HG03378 (cell line): ENCODE measurements at regions not wholly inside any gene's neighbourhood (a gene's known extent, or its start where the extent isn't known, plus 50 kb on each side); places are given as distances from the start of the nearest gene placed in this dataset.
"Not testable (repeated sequence)": the region's sequence is repeated elsewhere in the genome, so short reads cannot be mapped to it uniquely, and the experiment has no call there.

Source experiments
- ATAC-seq: cut with Tn5 transposase; IDR thresholded peaks from one replicate; pipeline ENCODE4 v1.9.1; 2021; ENCODE audit warnings: mild to moderate bottlenecking, moderate library complexity; ENCODE audit not compliant: unreplicated experiment

DNA sequence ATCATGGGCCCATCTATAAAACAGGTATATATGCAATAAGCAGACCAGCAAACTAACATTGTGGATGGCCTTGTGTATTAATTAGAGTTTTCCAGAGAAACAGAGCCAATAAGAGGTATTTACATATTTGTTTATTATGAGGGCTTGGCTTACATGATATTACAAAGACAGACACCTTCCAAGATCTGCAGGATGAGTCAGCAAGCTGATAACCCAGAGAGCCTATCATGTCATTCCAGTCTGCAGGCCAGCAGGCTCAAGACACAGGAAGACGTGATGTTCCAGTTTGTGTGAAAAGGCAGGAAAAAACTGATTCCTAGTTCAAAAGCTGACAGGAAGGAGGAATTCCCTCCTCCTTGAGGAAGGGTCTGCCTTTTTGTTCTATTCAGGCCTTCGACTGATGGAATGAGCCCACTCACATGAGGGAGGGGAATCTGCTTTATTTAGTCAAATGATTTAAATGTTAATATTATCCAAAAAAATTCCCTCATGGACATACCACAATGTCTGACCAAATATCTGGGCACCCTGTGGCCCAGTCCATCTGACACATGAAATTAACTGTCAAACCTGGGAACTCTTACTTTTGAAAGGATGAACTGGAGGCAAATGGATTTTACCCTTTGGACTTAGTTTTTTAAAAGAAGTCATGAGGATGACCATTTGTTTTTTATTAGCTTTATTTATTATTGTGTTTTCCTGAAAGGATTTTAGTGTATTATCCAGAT is 161.2 kb upstream of the CHD1 start:
- ATAC-seq: no peak

DNA sequence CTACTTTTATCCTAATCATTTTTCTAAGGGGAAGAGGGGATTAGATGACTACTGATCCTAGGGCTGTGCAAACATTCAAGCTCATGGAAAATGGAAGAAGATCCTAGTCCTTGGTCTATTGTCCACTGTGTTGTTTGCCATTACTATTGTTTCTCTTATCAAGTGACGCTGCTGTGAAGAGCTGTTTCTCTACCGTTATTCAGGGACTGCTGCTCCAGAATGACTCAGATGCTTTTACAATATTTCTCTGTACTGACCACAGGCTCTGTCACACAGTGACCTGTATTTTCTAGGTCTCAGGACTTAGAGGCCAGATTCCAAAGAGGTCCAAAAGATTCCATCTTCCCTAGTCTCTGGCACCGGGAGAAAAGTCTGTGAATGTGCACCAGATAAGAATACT is 159.5 kb upstream of the CHD1 start:
- ATAC-seq: no peak

DNA sequence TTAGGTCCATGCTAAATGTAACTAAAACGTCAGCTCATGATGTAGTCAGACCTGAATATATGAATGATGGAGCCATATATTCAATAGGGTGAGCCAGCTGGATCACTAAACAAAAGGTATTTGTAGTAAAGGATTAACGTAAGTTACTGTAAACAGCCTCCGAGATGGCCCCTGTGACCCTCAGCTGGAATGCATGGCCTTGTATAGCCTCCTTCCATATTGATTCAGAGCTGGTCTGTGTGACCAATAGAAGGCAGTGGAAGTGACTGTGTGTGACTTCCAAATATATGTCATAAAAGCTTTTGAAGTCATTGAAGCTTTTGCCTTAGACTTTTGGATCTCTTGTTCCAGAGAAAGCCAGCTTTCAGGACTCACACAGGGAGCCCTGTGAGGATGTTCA is 154.4 kb upstream of the CHD1 start:
- no peak for ATAC-seq

DNA sequence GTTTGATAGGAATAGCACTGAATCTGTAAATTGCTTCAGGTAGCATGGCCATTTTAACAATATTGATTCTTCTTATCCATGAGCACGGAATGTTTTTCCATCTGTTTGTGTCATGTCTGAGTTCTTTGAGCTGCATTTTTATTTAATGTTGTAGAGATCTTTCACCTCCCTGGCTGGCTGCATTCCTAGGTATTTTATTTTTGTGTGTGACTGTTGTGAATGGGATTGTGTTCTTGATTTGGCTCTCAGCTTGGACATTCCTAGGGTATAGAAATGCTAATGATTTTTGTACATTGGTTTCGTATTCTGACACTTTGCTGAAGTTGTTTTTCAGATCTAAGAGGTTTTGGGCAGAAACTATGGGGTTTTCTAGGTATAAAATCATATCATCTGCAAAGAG is 152.9 kb upstream of the CHD1 start:
- no peak for ATAC-seq

DNA sequence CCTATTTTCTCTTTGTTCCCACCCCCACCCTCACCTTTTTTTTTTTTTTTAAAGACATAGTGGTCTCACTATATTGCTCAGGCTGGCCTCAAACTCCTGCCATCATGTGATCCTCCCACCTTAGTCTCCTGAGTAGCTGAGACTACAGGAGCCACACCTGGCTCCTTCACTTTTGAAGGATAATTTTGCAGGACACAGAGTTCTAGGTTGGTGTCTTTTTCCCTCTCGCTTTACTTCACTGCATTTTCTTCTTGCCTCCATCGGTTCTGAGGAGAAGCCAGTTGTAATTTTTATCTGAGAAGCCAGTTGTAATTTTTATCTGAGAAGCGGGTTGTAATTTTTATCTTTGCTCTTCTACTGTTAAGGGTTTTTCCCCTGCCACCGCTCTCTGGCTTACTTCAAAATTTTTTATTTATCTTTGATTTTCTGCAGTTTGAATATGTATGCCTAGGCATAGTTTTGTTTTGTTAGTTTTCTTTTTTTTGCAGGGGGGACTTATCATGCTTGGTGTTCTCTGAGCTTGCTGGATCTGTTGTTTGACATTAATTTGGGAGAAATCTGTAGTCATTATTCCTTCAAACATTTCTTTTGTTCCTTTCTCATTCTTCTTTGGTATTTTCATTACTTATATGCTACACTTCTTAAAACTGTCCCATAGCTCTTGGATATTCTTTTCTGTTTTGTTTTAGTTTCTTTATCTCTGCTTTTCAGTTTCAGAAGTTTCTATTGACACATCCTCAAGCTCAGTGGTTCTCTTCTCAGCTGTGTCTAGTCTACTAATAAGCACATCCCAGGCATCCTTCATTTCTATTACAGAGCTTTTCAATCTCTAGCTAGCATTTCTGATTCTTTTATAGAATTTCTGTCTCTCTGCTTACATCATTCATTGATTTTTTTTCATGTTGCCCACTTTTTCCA is 148.2 kb upstream of the CHD1 start:
- peak; percentile 72 for ATAC-seq

DNA sequence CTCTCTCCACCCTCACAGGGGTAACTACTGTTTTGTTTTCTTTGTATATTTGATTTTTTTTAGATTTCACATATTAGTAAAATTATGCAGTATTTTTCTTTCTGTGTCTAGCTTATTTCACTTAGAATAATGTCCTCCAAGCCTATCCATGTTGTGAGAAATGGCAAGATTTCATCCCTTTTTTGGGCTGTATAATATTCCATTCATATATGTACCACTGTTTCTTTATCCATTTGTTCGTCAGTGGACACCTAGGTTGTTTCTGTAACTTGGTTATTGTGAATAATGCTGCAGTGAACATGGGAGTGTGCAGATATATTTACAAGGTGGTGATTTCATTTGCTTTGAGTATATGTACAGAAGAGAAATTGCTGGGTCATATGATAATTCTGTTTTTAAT is 144.0 kb upstream of the CHD1 start:
- no peak for ATAC-seq

DNA sequence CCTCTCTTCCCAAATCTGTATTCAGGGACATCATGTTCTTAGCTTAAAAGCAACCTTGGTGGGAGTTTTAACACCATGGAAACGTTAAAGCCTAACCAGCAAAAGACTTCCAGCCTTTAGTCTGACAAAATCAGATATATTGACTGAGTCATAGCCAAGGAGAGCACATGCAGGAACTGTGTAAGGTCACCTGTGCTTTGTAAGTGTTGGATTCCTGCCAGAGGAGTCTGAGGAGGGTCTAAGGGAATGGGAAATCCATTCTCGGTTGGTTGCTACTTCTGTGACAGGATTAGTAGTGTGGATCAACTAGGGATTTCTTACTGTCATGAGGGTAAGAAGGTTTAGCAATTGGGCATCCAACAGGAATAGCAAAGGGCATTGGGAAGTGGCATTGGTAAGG is 142.0 kb upstream of the CHD1 start:
- no peak for ATAC-seq

DNA sequence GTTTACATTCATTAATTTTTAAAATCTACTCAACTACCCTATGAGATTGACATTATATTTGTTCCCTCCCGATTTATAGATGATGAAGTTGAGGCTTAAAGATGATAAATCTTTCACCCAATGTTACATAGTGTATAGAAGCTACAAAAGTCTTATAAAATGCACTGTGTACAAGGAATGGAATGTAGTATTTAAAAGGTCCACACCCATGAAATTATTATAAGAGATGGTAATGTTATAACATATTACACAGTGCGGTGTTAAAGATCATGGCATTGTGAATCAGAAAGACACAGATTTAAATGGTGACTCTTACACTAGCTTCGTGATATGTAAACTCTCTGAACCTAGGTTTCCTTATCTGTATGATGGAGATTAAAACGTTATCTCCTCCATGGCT is 141.6 kb upstream of the CHD1 start:
- no peak for ATAC-seq

DNA sequence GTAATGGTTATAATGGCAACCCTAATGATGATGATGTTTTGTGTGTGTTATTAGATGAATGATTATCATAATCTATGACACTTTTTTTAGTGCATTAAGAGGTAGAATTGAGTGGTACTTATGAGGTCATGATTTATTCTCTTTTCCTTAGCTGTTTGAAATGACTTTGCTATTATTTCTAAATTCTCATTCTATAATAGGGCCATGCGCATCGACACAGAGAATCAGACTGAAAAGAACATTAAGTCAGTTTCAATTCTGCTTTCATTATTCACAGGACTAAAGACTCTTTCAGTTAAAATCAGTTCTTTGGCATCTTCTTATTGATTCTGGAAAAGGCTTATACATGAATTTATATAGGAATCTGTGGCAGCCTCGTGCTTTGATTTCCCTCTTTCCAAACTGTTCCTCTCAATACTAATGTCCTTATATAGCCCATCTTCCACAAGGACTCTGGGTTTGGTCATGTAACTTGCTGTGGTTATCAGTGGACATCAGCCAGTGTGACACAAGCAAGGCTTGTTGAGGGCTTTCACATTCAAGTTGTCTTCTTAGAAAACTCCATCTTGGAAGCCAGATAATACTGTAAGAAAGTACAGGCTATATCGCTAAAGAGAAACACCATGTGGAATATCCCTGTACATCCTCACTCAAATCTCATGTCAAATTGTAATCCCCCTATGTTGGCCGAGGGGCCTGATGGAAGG is 140.3 kb upstream of the CHD1 start:
- ATAC-seq: peak; percentile 84

DNA sequence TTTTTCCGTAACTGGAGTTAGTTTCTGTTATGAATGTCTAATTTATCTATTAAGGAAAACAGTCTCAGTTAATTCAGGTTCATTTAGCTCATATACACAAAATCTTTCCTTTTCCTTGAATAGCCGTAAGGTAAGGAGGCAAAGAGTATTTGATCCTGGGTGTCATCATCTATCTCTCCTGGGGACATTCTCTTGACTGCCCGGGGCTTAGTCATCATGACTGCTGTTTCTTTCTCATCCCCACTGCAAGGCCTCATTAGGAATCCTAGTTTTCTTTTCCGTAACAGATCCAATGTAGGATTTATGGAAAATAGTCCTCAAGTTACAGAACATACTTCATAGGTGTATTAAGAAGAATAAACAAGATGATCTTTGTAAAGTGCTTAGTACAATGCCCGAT is 134.9 kb upstream of the CHD1 start:
- ATAC-seq: no peak

DNA sequence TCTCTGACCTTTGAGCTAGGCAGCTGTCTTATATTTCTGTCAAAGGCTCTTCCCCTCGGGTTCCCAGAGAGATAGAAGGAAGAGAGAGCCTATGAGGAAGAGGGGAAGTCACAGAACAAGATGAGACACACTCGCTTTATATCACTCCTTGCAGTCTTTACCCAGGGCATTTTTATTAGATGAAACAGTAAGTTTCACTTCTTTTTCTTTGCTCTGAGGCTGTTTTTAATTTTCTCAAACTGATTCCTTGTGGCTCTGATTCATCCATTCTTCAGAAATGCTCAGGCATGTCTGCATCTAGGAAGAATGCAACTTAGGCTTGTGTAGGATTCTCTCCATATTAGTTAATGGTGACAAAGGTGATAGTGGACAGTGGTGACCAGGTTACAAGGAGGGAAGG is 132.9 kb upstream of the CHD1 start:
- ATAC-seq: no peak

DNA sequence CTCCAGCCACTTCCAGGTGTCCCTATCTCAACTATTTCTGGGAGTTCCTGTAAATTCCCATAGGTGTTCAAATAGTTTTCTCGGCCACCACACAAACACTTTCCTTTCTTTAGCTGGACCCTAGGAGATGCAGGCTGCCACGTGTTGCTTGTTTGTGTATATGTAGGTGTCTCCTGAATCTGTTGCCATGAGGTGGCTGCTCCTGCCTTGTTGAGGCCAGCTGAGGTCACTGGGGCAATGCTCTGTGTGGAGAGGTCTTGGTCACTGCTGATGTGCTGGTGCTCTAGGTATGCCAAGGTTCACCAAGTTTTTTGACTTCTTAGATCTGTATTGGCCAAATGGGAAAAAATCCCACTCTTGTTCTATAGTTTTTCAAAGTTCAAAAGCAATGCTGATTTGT is 132.5 kb upstream of the CHD1 start:
- ATAC-seq: no peak

DNA sequence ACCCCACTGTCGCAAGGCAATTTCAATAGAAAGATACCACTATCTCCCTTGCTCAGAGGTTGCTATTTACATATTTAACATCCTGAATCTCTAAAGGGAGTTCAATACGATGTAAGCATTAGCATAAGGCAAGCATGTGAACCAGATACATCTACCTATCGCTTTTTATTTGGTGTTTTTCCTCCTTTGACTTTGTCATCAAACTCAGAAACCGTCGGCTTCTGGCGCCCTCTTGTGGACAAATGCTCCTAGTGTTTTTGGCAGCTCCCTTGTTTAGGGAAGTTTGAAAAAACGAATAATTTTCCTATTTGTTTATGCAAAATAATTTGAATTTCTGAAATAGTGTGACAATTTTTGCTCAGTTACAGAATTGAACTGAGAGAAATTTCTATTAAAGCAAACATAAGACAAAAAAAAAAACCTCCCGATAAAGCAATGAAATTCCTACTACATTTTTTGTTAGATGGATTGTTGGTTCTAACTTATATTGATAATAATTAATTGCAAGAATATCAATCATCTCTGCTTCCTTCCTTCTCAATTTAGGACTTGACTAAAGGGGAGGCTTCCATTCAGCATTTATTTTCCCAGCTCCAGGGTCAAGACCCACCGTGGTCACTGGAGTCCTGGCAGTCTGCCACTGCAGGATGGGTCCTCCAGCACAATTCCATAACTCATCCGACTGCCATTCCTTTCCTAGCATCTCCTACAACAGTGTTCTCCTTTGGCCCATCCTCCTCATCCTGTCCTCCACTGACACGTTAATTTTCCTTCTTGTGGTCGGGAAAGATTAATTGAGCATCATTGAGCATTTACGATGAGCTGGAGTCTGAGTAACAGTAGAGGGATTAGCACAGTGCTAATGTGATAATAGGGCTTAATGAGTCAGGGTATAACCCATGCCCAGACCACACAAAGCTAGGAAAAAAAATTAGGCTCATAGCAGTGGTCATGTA is 131.8 kb upstream of the CHD1 start:
- peak; percentile 71 for ATAC-seq

DNA sequence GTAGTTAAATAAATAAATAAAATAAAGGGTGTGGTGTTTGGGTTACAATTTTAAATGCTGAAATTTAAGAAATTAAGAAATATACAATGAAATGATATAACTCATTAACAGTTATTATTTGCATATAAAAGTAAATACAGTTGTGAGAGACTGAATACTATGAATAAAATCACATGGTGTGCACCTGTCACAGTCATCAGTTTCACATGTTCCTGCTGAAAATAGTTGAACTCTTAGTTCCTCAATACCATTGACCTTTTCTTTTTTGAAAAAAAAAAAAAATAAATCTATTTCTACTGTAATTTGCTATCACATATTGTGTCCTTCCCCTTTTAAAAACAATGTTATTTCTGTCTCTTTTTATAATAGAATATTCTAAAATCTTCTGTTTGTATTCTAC is 130.9 kb upstream of the CHD1 start:
- peak; percentile 64 for ATAC-seq

DNA sequence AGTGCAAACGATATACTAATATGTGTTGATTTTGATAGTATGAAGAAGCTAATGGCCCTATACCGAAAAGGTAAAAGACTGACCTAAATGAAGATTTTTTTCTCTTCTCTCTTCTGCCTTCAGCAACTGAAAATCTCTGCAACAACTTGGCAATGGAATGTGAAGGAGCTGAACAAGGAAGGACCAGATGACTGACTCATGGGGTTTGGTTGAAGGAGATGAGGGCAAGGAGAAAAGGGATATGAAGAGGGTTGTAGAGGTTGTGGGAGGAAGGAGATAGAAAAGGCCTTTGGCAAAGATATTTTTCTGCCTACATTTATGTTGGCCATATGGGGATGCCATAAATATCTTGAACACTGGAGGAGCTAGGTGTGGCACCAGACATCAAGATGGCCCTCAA is 129.7 kb upstream of the CHD1 start:
- no peak for ATAC-seq

DNA sequence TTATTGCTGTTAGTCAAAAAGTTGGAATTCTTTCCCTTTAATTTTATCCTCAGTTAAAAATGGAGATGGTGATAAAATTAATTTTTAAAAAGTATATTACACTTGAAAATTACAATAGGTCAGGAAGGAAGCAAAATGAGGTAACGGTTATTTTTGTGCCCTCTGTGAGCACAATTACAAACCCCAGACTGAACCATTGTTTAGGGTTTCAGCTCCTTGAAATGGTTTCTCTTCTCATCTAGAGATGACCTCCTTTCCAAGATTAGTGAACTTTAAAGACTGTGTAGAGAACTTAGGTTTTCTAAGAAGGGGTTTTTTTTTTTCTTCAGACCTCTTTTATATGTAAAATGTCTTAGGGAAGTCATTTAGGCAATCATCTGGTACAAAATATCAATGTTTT is 126.2 kb upstream of the CHD1 start:
- peak; percentile 53 for ATAC-seq

DNA sequence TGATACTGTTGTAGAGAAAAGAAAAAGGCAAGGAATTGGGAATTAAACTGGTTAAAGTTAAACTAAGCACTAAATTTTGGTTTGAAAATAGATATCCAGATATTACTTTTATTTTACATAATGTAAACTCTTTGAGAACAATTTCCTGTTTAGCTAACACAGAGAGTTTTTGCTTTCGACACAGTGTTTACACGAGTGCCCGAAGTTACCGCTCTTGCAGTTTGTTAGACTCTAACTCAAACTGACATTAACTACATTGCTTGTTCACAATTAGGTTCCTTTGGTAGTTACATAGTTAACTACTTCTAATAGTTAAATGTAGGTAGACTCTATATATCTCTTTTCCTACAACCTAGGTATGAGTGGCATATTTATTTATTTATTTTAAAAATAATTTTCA is 117.1 kb upstream of the CHD1 start:
- ATAC-seq: no peak

DNA sequence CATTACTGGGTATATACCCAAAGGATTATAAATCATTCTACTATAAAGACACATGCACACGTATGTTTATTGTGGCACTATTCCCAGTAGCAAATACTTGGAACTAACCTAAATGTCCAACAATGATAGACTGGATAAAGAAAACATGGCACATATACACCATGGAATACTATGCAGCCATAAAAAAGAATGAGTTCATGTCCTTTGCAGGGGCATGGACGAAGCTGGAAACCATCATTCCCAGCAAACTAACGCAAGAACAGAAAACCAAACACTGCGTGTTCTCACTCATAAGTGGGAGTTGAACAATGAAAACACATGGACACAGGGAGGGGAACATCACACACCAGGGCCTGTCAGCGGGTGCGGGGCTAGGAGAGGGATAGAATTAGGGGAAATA is 114.5 kb upstream of the CHD1 start:
- ATAC-seq: not testable (repeated sequence)

DNA sequence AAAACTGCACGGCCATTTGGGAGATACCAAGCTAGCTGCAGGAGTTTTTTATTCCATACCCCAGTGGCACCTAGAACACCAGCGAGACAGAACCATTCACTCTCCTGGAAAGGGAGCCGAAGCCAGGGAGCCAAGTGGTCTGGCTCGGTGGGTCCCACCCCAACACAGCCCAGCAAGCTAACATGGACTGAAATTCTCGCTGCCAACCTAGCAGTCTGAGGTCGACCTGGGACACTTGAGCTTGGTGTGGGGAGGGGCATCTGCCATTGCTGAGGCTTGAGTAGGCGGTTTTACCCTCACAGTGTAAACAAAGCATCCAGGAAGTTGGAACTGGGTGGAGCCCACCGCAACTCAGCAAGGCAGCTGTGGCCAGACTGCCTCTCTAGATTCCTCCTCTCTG is 108.9 kb upstream of the CHD1 start:
- ATAC-seq: no peak

DNA sequence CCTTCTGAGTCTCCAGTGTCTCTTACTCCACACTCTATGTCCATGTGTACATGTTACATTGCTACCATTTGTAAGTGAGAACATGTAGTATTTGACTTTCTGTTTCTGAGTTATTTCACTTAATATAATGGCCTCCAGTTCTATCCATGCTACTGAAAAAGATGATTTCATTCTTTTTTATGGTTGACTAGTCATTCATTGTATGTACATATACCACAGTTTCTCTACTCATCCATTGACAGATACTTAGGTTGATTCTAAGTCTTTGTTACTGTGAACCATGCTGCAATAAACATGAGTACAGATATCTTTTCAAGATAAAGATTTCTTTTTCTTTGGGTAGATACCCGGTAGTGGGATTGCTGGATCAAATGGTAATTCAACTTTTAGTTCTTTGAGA is 107.1 kb upstream of the CHD1 start:
- ATAC-seq: no peak

DNA sequence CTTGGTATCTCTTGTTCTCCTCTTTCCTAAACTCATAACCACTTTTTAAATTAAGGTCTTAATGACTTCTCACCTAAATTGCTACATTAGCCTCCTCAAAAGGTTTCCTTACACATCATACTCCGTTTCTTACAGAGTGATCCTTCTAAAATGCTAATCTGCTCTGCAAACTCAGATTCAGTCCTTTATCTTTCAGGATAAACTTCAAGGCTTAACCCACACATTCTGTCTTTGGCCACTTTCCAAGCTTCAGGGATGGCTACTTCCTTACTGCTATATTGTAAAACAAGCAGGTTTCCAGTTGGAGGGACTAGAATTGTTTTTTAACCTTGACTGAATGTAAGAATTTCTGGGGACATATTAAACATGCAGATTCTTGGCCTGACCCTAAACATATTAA is 105.5 kb upstream of the CHD1 start:
- no peak for ATAC-seq
